ENCODE measurements at regions not wholly inside any gene's neighbourhood (a gene's known extent, or its start where the extent isn't known, plus 50 kb on each side); places are given as distances from the start of the nearest gene placed in this dataset.

- no peak overlapping the region for H3T11ph ChIP-seq (ENCODE audit: low read length)
- Mint-ChIP-seq H3K36me3 (ENCODE audit: insufficient read depth in 1 of 3, low read depth in 3 of 3) (no peaks in the 10 kb centered on the region), H3K27ac (0 out of 7 replicates have a peak overlapping the region, but pooled peaks of 1 of the 3 experiments have one; percentile 3), H3K27me3 (ENCODE audit: low read depth) (no peaks in the 10 kb centered on the region), H3K4me1 (peaks cover 7 to 8% of the 10 kb centered on the region in 2 experiments), H3K4me3 (no peak overlapping the region), H3K9me3 (no peaks in the 10 kb centered on the region)
- no peak overlapping the region for H4K5ac ChIP-seq (ENCODE audit: insufficient read length, low read depth, low read length)
- H4K91ac ChIP-seq (ENCODE audit: insufficient read length, low read depth, low read length): no peak overlapping the region
- no peak overlapping the region for H2AFZ ChIP-seq (ENCODE audit: low read length)
- H3K23me2 ChIP-seq (ENCODE audit: insufficient read length, low read depth, low read length, poor library complexity, severe bottlenecking): no peaks in the 10 kb centered on the region
- H3K79me1 ChIP-seq (ENCODE audit: insufficient read depth, low read depth, low read length, poor library complexity, severe bottlenecking): no peaks in the 10 kb centered on the region
- no peak overlapping the region for H3K4me2 ChIP-seq (ENCODE audit: insufficient read depth, insufficient read length, low read length)
- H3K14ac ChIP-seq (ENCODE audit: insufficient read depth, low read length): no peak overlapping the region
- H2BK120ac ChIP-seq (ENCODE audit: low read depth, low read length, poor library complexity, severe bottlenecking): no peak overlapping the region
- no peaks in the 10 kb centered on the region for H4K20me1 ChIP-seq (ENCODE audit: control insufficient read depth, insufficient read depth, insufficient read length)
- TF ChIP-seq, protein P1, sequence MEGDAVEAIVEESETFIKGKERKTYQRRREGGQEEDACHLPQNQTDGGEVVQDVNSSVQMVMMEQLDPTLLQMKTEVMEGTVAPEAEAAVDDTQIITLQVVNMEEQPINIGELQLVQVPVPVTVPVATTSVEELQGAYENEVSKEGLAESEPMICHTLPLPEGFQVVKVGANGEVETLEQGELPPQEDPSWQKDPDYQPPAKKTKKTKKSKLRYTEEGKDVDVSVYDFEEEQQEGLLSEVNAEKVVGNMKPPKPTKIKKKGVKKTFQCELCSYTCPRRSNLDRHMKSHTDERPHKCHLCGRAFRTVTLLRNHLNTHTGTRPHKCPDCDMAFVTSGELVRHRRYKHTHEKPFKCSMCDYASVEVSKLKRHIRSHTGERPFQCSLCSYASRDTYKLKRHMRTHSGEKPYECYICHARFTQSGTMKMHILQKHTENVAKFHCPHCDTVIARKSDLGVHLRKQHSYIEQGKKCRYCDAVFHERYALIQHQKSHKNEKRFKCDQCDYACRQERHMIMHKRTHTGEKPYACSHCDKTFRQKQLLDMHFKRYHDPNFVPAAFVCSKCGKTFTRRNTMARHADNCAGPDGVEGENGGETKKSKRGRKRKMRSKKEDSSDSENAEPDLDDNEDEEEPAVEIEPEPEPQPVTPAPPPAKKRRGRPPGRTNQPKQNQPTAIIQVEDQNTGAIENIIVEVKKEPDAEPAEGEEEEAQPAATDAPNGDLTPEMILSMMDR (conservative IDR thresholded peaks at IDR 0.05): no peak
- H3K27me3 ChIP-seq (ENCODE audit: insufficient read depth, low read length): no peaks in the 10 kb centered on the region
- no peak overlapping the region for H2AK5ac ChIP-seq (ENCODE audit: insufficient read length, low read length)
- peaks cover 2% of the 10 kb centered on the region; the same call in 1 of the 2 replicates for H3K4me1 ChIP-seq (ENCODE audit: insufficient read depth, low read length)
- H3K9ac ChIP-seq (ENCODE audit: extremely low read depth, insufficient read length, low read length): no peak overlapping the region
- no peak overlapping the region for H2BK20ac ChIP-seq (ENCODE audit: low read depth, low read length, poor library complexity, severe bottlenecking)
- H2BK15ac ChIP-seq (ENCODE audit: low read depth, low read length): no peak overlapping the region
- no peak overlapping the region for H2BK12ac ChIP-seq (ENCODE audit: insufficient read length, low read depth, low read length)
- no peak overlapping the region for H4K8ac ChIP-seq (replicated peaks; ENCODE audit: insufficient read length, low read depth, low read length)
- no peaks in the 10 kb centered on the region; the same call in 1 of the 2 replicates for H3K79me2 ChIP-seq (ENCODE audit: insufficient read depth, low read length)
- H3K23ac ChIP-seq (ENCODE audit: insufficient read length, low read depth, low read length): no peak overlapping the region
- H3K18ac ChIP-seq (ENCODE audit: insufficient read length, low read depth, low read length): no peak overlapping the region
- no peak overlapping the region for H3K56ac ChIP-seq (ENCODE audit: insufficient read length, low read depth, low read length)
- no peaks in the 10 kb centered on the region for H3K9me3 ChIP-seq (ENCODE audit: control insufficient read depth, low read depth, low read length)
- no peak overlapping the region for H3K27ac ChIP-seq (ENCODE audit: insufficient read length, low read depth, low read length)
- no CpG with 5 or more reads among the region's 7 CpGs for WGBS (ENCODE audit: extremely low coverage, insufficient read length, low lambda C conversion rate)
- no peak overlapping the region for H3K4ac ChIP-seq (ENCODE audit: low read depth, low read length)
- DNase-seq: no peak
- H2BK5ac ChIP-seq (ENCODE audit: insufficient read length, low read length): no peak overlapping the region
These were observed 216.2 kb downstream of the PLPP3 start for GRCh38 chr1:56363007-56363770.

Data from H9 (cell line).